ENCODE measurements at regions not wholly inside any gene's neighbourhood (a gene's known extent, or its start where the extent isn't known, plus 50 kb on each side); places are given as distances from the start of the nearest gene placed in this dataset.

- no peak for DNase-seq
Observed at GRCh38 chr1:201589186-201589585, 50.3 kb downstream of the NAV1 start.

DNA sequence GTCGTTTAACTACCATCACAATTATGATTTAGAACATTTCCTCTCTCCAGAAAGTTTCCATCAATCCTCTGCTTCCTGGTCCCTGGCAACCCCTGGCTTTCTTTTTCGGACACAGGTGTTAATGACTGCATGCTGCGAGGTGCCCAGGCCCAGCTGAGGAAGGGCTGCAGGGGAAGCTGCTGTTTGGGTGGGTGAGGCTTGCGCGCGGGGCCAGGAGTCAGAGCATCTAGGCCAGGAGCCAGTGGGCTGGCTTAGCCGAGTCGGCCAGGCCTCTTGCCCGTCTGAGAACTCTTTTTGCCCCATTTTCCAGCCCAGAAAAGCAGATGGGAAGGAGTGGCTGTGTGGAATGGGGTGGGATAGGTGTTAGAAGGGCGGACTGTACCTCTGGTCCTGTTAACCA is 51.5 kb downstream of the NAV1 start:
- no peak for DNase-seq

GRCh38 chr1:201591348-201591747 is 52.4 kb downstream of the NAV1 start:
- DNase-seq: no peak

GRCh38 chr1:201591981-201592380 is 53.1 kb downstream of the NAV1 start:
- DNase-seq: no peak

- no peak for DNase-seq
Observed at GRCh38 chr1:201593200-201593921, 54.4 kb downstream of the NAV1 start.

DNA sequence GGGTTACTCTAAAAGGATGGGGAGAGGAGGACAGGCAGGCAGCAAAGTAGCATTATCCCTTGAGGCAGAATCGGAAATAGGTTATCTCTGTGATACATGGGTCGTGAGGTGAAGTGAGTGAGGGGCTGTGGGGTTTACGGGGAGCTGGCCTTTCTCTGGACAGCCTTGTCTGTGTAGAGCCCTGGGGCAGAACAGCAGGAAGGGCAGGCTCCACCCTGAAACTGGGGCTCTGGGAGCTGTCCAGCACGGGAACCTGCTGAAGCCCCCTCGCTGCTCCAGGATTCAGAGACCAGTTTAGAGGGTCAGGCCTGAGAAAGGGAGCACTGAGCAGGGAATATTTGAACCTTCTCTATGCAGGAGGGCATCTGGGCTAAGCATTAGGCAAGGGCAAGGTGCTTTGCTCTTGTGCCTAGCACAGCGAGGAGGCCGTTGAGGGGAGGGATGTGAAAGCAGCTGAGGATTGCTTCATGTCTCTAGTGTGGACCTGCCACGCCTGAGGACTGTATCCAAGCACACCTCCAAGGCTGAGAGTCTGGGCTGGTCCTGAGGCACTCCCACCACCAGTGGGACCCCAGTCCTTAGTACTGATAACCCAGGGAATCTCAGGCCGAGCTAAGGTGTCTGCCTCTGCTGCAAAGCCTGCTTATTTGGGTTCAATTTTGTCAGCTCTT is 55.8 kb downstream of the NAV1 start:
- DNase-seq: peak; percentile 76

GRCh38 chr1:201595381-201595780 is 56.5 kb downstream of the NAV1 start:
- DNase-seq: no peak

DNA sequence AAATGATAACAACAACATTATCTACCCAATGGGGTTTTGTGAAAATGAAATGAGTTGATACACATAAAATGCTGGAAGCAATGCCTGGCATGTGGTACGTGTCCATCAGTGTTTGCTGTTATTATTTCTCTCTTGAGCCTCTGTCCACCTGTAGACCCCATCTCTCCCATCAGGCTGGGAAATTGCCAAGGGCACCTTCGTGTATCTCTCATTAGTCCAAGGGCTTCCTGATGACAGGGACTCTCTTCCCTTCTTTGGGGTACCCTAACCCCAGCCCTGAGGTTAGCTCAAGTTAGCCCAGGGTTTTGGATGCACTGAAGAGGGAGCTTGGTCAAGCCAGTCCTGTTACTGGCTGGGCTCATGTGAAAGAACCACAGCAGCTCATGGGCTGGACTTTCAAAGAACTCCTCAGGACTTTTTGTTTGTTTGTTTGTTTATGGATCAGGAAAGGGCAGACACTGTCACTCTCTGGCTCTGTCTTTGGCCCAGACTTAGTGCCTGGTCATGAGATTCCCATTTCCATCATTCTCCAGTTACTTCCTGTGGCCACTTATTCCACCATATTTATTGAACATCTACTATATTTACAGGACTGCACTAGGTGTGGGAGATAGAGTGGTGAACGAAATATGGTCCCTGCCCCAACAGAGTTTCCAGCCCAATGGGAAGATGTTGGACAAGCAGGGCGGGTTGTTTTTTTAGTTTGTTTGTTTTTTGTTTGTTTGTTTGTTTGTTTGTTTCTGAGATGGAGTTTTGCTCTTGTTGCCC is 57.4 kb downstream of the NAV1 start:
- no peak for DNase-seq

DNA sequence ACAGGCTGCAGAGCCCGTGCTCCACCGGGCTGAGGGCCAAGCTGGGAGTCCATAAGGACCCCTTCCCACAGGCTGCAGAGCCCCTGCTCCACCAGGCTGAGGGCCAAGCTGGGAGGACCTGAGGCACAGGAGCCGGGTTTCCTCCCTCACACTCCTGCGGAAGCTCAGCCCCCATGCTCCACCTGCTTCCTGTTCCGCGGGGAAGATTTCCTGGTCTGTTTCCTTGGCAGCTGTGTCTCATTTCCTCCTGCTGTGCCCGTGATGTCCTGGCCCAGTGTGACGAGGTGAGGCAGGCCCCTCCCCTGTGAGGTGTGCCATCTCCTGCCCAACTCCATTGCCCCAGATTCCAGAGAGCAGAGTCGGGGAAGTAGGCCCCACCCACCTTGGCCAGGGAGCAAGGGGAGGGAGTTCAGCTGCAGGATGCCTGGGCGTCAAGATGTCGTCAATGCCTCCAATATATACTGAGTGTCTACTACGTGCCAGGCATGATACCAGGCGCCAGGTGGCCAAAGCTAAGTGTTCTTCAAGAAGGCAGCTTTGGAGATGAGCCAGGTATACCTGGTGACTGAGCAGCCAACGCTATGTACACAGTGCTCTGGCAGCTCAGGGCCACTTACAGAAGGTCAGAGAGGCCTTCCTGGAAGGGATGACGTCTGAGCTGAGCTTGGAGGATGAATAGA is 58.8 kb downstream of the NAV1 start:
- DNase-seq: no peak

GRCh38 chr1:201598396-201598795 is 59.5 kb downstream of the NAV1 start:
- DNase-seq: no peak

DNA sequence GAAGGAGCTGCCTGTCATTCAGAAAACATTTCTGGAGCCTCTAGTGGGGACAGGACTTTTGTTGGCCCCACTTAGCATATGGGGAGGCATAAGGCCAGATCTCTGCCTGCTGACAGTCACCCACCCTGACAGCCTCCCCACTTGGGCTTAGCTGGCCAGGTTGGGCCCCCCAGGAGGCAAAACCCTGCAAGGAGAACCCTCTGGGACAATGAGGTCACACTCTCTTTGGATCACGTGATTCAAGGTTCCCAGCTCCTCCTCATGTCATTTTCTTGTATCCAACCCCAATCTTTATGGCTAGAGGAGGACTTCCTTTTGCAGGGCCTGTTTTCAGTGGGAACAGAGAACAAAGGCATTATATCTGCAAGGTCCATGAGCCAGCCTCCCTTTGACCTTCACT is 60.0 kb downstream of the NAV1 start:
- no peak for DNase-seq

DNA sequence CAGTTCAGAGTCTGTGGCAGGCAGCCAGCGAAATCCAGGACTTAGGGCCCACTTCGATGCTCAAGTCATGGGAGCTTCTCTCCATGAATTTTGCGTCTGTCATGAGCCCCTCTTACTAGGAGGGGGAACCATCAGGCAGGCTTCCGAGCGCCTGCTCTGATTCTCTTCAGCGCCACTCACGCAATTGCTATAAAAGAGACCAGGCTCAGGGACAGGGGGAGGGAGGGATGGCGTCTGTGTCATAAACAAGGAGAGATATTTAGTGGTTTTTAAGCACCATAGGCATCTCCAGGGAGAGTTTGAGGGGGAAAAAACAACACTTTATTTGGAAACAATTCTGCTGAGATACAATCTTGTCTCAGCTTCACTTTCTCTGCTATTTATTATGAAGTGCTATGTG is 60.6 kb downstream of the NAV1 start:
- no peak for DNase-seq

- no peak for DNase-seq
Observed at GRCh38 chr1:201602413-201603265, 63.7 kb downstream of the NAV1 start.

GRCh38 chr1:201603613-201604232 is 64.8 kb downstream of the NAV1 start:
- no peak for DNase-seq

- no peak for DNase-seq
Observed at GRCh38 chr1:201605385-201606010, 66.6 kb downstream of the NAV1 start.

- no peak for DNase-seq
Observed at GRCh38 chr1:201606096-201606495, 67.2 kb downstream of the NAV1 start.

DNA sequence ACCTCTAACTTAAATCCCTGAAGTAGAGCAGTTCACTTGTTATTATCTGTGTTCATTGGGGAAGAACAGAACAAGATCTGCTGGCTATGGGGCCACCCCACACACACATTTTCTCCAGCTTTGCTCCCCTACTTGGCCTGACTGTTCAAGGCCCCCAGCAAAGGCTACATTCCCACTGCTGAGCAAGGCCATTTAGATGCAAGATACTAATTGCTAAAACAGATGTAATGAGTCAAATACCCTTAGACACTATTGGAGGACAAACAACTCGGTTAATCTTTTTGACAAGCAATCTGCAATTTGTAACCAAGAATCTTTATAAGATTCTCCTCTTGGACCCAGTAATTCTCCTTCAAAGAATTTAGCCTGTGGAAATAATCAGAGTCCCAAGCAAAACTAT is 67.7 kb downstream of the NAV1 start:
- DNase-seq: no peak

DNA sequence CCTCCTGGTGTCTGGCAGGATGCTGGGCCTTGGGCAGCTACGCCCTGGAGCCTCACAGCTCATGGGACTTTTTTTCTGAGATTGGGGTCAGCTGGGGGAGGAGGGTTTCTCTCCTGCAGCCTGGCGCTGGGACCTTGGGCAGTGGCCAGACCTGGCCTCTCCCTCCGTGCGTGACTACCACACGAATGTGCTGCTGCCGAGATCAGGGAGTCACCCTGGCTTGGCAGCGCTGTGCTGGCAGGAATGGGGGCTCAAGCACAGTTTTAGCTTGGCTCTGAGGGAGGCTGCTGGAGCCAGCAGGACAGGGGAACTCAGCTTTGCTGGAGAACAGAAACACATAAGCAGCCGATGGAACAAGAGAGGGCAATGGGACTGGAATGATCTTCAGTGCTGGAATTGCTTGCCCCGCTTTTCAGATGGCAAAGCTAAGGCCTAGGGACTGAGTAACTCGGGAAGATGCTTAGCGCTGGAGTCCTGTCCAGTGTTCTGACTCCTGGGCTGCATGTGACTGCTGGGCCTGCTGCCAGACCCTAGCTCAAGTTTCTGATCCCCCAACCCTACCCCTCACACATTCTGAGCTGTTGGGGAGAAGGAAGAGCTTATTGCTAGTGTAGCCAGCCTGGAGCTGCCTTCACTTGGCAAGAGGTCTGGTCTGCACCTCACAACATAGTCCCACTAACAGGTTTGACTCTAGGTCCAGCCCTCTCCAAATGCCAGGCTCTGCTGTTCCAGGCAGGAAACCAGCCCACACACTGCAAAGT is 69.9 kb downstream of the NAV1 start:
- no peak for DNase-seq

DNA sequence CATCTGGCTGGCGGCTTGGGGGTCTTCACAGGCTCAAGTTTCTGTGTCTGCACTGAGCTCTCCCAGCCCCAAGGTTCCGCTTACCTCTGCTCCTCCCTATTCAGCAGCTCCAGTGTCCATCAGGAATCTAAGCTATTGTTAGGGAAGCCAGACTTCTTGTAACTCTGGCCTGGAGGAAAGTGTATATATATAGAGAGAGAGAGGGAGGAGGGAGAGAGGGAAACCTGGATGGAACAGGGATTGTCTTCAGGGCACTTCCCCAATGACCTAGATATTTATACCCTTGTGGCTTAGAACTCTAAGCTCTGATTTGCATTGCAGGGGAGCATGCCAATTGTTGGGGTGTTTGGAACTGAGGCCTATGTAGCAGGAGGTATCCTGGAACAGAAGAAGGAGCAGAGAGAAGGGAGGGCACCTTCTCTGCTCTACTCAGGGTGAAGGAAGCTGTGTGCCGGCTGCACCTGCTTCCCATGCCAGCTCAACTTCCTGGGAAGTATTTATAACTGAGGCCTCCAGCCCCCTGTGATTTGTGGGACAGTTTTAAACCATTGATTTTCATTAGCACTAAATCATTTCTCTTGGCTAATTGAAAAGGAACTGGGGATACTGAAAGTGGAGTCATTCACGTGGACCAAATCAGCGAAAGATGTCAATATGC is 70.9 kb downstream of the NAV1 start:
- DNase-seq: no peak

- DNase-seq: no peak
Observed at GRCh38 chr1:201610858-201611257, 71.9 kb downstream of the NAV1 start.
